HG03066 (cell line): ENCODE measurements at regions not wholly inside any gene's neighbourhood (a gene's known extent, or its start where the extent isn't known, plus 50 kb on each side); places are given as distances from the start of the nearest gene placed in this dataset.
"Not testable (repeated sequence)": the region's sequence is repeated elsewhere in the genome, so short reads cannot be mapped to it uniquely, and the experiment has no call there.

ENCODE experiments used
- ATAC-seq: cut with Tn5 transposase; IDR thresholded peaks from one replicate; pipeline ENCODE4 v1.9.1; 2021; ENCODE audit warnings: low read depth; ENCODE audit not compliant: unreplicated experiment

DNA sequence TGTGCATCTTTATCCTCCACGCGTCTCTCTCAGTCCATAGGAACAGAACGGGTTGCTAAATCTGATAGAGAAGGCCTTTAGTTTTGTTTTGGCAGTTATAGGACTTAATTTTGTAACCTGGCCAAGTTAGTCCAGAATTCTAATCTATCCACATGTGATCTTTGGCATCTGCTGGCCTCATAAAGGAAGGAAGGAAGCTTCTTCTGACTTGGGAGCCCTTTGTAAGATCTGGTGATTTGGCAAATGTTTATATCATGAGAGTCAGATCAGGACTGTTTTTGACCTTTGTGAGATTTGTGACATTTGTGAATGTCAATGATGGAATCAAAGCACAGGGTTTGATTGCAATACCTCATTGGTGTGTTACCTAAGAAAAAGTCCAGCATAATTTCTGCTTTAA is 96.4 kb upstream of the MTLN start:
- ATAC-seq = not testable (repeated sequence)

DNA sequence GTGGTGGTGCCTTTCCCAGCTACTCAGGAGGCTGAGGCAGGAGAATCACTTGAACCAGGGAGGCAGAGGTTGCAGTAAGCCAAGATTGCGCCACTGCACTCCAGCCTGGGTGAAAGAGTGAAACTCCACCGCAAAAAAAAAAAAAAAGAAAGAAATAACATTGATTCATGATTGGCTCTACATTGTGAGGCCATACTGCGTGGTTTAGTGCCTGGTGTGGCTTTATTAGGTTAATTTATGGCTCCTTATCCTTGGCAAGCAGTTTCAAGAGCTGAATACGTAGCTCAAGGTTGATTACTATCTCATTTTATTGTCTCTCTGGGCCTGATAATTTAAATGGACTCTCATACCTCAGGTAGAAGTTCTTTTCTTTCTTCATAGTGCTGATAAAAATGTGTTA is 80.5 kb upstream of the MTLN start:
- ATAC-seq = not testable (repeated sequence)

DNA sequence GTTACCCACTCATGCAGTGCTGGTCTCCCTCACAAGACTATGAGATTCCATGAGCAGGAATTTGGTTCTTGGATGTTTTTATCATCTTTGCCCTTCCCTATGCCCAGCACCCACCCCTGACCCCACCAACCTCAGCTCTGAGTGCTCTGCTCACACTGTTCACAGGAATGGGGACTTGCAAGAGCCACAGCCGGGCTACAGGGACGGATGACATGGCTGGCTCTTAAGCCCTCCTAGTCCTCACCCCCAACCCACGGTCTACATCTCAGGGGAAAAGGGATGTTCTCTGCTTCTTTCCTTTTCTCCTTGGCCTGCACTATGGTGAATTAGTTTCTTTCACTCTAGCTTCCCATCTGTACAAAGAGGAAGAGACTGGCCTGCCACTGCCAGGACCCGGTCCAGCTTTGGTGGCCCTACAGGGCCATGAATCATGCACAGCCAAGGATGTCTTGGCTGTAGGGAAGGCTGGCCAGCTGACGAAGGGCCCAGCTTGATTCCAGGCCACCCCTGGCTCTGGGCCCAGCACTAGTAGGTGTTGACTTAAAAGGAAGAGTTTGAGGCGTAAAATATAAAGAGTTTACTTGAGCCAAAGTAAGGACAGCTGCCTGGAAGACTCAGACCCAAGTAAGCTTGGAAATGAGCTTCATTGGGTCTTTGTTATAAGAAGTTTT is 79.7 kb upstream of the MTLN start:
- not testable (repeated sequence) for ATAC-seq

DNA sequence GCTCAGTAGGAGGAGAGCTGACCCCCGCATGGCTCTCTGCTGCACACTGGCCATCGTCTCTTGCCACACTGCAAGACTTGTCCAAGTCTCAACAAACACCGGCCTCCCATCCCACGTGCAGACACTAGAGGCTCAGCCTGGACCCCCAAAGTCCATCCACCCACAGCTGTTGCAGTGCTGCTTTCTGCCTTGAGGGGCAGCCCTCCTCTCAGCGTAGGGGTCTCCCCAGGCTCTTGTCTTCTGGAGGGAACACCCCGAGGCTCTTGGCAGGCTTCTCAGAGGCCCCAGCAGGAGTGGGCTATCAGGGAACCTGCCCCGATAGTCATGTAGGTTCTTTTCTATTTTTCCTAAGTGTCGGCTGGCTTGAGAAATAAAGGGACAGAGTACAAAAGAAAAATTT is 75.5 kb upstream of the MTLN start:
- not testable (repeated sequence) for ATAC-seq

DNA sequence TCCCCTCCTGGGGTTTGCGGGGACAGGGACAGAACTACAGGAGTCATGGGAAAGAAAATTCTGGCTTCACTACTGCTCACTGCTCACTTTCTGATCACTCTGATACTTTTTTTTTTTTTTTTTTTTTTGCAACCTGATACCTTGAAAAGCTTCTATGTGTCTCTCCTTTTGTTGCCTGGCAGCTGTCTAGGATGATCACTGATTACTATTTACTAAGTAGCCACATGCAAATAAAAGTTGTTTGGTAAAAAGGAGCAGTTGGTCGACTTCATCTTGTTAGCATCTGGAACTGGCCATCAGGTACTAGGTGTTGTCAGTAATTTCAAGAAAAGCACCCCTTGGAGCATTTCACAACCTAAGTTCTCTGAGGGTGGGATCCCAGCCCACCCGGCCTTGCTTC is 74.9 kb upstream of the MTLN start:
- not testable (repeated sequence) for ATAC-seq

DNA sequence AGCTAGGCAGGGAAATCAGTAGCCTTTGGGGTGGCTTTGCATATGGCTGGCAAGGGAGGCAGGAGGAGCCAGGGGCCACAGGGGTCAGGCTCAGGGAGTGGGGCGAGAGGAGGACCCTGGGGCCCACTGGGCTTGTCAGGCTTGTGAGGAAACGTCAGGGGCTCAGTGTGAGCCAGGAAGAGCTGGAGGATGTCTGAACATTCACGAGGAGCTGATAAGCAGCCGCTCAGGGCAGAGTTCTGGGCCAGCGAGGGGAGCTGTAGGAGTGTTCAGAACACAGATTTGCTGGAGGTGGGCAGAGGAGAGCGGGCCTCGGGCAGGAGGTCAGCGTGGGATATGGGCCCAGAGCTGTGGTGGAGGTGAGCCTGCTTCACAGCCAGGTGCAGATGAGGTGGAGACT is 72.7 kb upstream of the MTLN start:
- ATAC-seq = not testable (repeated sequence)

DNA sequence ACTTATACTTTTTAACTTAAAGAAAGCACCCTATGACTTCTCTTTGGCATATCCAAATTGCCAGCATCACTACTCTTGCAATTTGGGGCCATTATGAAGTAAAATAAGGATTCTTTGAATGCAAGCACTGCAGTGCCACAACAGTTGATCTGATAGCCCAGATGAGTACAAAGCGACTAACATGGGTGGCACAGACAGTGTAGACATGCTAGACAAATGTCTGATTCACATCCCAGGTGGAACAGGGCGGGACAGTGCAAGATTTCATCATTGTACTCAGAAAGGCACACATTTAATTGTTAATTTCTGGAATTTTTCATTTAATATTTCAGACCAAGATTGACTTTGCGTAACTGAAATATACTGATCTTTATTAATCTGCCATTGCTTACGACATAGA is 68.5 kb upstream of the MTLN start:
- ATAC-seq = not testable (repeated sequence)

DNA sequence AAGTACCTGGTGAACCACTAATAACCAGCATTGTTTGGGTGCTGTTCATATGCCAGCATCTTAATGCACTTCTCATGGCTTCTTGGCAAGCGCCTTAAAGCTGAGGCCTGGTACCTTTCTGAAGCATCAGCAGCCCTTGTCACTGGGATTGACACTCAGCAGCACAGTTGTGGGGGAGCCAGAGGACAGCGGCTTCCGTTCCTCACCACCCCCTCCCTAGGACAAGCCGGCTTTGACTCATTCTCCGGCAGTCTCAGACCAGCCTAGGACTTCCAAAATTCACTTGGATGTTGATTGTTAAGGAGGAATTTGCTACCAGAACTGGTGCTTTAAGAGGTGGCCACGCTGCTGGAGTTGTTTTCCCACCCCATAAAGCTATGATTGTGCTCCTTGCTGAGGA is 64.7 kb upstream of the MTLN start:
- ATAC-seq = not testable (repeated sequence)

DNA sequence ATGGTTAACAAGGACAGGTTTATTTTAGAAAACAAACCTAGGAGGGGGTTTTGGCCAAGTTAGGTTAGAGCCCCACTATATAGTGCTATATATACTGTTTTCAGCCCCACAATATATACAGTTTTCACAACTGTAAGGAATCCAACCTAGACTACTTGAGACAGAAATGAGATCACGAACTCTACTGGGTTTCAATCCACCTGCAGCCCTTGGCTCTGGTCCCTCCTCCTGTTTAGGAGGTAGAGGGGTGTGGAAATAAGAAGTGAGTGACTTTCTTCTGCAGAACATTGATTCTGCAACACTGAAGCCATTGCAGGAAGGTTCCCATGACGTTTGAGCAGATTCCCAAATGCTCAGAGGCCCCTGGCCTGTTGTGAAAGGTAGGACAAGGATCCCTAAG is 63.7 kb upstream of the MTLN start:
- ATAC-seq = not testable (repeated sequence)

DNA sequence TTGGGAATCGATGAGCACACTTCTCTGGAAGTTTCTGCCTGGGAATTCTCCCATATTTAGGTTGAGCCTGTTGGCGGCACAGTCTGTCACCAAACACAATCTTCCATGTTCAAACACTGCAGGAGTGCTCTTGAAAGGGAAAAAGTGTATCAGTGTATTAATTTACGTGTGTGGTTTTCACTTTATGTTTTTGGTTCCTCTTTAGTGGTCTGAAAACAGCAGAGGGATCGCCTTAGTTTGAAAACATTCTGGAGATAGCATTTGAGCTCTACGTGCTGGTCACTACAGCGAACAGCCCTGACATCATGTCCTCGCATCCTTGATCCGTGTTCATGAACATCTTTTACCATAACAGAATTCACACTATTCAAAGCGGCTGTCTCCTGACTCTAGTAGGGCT is 57.3 kb upstream of the MTLN start:
- not testable (repeated sequence) for ATAC-seq

DNA sequence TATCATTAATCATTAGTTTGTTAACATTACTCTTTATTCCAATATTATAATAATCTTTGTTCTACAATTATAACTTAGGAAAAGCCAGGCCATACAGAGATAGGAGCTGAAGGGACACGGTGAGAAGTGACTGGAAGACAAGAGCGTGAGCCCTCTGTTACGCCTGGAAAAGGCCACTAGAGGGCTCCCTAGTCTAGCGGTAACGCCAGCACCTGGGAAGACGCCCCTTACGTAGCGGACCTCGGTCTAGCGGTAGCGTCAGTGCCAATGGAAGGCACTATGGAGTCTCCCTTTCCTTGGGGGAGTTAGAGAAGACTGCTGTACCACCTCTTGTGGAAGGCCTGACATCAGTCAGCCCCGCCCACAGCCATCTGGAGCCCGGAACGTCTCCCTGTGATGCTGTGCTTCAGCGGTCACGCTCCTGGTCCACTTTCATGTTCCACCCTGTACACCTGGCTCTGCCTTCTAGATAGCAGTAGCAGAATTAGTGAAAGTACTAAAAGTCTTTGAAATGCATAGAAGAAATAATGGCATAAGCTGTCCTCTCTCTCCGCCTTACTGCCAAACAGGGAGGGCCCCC is 55.6 kb upstream of the MTLN start:
- ATAC-seq = not testable (repeated sequence)

DNA sequence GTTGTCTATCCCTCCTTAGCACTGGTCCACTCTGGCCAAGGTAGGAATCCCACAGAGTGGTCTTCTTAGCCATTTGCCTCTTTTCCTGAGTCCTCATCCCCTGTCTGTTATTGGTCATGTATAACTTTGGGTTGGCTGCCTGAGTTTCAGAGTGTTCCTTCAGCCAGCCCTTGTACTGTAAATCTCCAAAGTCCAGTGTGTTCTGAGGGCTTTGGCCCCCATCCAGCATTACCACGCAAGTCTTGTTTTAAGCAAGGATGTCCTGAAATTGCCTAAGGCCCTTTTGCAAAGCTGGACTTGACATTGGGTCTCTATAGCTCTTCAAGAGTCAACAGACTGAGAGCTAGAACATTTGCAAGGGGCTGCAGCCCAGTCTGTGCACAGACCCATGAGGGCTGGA is 52.5 kb upstream of the MTLN start:
- ATAC-seq = not testable (repeated sequence)

DNA sequence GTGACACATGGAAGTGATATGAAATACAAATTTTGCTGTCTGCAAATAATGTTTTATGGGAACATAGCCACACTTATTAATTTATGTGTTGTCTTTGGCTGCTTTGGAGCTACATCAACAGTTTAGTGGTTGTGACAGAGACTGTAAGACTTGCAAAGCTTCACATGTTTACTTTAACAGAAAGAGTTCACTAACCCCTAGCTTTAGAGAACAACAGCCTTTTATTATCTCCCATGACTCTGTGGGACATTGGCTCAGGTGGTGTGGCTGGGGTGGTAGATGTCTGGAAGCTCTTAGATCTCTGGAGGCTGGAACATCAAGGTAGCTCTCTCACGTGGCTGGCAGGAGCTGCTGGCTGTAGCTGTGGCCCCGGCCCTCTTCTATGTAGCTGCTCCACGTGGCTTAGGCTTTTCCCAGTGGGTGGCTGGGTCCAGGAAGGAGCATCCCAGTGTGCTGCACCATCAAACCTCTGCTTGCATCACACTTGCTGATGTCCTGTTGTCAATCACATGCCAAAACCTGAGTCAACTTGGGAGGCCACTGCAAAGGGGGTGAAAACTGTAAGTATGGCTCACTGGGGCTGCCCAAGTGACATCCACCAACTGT is 51.8 kb upstream of the MTLN start:
- ATAC-seq = not testable (repeated sequence)

DNA sequence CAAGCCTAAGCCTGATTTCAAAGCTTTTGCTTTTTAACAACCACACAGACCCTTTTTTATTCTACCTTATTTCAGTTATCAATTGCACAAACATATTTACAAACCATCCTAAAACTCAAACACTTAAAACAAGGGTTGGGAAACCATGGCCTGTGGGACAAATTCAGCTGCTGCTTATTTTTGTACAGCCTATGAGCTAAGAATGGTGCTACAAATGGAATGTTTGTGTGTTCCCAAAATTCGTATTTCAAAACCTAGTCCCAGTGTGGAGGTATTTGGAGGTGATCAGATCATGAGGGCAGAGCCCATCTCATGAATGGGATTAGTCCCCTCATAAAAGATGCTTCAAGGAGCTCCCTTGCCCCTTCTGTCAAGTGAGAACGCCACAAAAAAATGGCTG is 51.1 kb upstream of the MTLN start:
- not testable (repeated sequence) for ATAC-seq
